SK-N-SH (cell line): ENCODE measurements at regions not wholly inside any gene's neighbourhood (a gene's known extent, or its start where the extent isn't known, plus 50 kb on each side); places are given as distances from the start of the nearest gene placed in this dataset.
"Not testable (repeated sequence)": the region's sequence is repeated elsewhere in the genome, so short reads cannot be mapped to it uniquely, and the experiment has no call there.

Source experiments
- CTCF ChIA-PET: fragments of 300-600, 350-600 bp; formaldehyde crosslinking; extraction: SDS; loops from one replicate; lab custom pipeline; 2021; lab: Yijun Ruan, JAX
- POLR2A ChIA-PET: fragments of 350-600 bp; sonication (Branson Sonifier 250); formaldehyde crosslinking; extraction: SDS; loops from one replicate; lab custom pipeline; 2020; ENCODE audit warnings: antibody characterized with exemption, inconsistent platforms; lab: Yijun Ruan, JAX
- DNase-seq: peaks from one replicate; pipeline ENCODE4 v3.0.0; 2012
- H2AFZ ChIP-seq: fragments of 200-600 bp; sonication (generic); 2 replicates; pipeline ENCODE4 v1.8.1; 2016; ENCODE audit warnings: antibody characterized with exemption, mild to moderate bottlenecking, low read depth
- H3F3A ChIP-seq: fragments of 200-600 bp; sonication (generic); replicated peaks from 2 replicates; pipeline ENCODE3; 2016; ENCODE audit warnings: antibody characterized with exemption, mild to moderate bottlenecking; ENCODE audit not compliant: insufficient read depth
- H3K27ac ChIP-seq, 2 experiments: fragments of 200-500 bp in 1 of 2; fragments of 200-600 bp in 1 of 2; sonication (Bioruptor generic) in 1 of 2; sonication (generic), shearing (Covaris generic) in 1 of 2; 2 replicates each; pipeline versions ENCODE4 v1.5.1 to v1.6.1; 2014 to 2016; ENCODE audit warnings: low read depth in 2 of 2, inconsistent platforms in 1 of 2, low read length in 1 of 2, mild to moderate bottlenecking in 1 of 2, mixed read lengths in 1 of 2
- H3K27me3 ChIP-seq: fragments of 200-600 bp; sonication (generic), shearing (Covaris generic); 2 replicates; pipeline ENCODE4 v1.6.1; 2016; ENCODE audit warnings: mixed run types; ENCODE audit not compliant: insufficient read depth
- H3K36me3 ChIP-seq, 2 experiments: fragments of 200-500 bp in 1 of 2; fragments of 200-600 bp in 1 of 2; sonication (Bioruptor generic) in 1 of 2; sonication (generic) in 1 of 2; replicated peaks in 1 of 2; 2 replicates each; pipeline versions ENCODE3 to v1.5.1; 2014 to 2016; ENCODE audit warnings: low read length in 1 of 2, mild to moderate bottlenecking in 1 of 2; ENCODE audit not compliant: insufficient read depth in 2 of 2, control insufficient read depth in 1 of 2
- H3K4me1 ChIP-seq, 2 experiments: fragments of 200-500 bp in 1 of 2; fragments of 200-600 bp in 1 of 2; sonication (Bioruptor generic) in 1 of 2; sonication (generic), shearing (Covaris generic) in 1 of 2; 2 replicates each; pipeline versions ENCODE4 v1.5.1 to v1.6.1; 2014 to 2016; ENCODE audit warnings: low read depth in 1 of 2, low read length in 1 of 2, mixed run types in 1 of 2; ENCODE audit not compliant: insufficient read depth in 2 of 2, control insufficient read depth in 1 of 2
- H3K4me2 ChIP-seq: fragments of 200-600 bp; sonication (generic), shearing (Covaris generic); 2 replicates; pipeline ENCODE4 v1.6.1; 2017; ENCODE audit warnings: mixed run types
- H3K4me3 ChIP-seq, 2 experiments: fragments of 200-500 bp in 1 of 2; fragments of 200-600 bp in 1 of 2; sonication (Bioruptor generic) in 1 of 2; sonication (generic), shearing (Covaris generic) in 1 of 2; 2 replicates each; pipeline versions ENCODE4 v1.5.1 to v1.8.1; 2014 to 2016; ENCODE audit warnings: low read depth in 2 of 2, inconsistent platforms in 1 of 2, low read length in 1 of 2, mild to moderate bottlenecking in 1 of 2, mixed read lengths in 1 of 2, moderate library complexity in 1 of 2
- H3K79me2 ChIP-seq: fragments of 200-600 bp; sonication (generic); 2 replicates; pipeline ENCODE4 v1.8.1; 2017; ENCODE audit warnings: mild to moderate bottlenecking; ENCODE audit not compliant: insufficient read depth
- H3K9ac ChIP-seq: fragments of 200-600 bp; sonication (generic); 2 replicates; pipeline ENCODE4 v1.6.1; 2017; ENCODE audit warnings: mixed run types
- H3K9me2 ChIP-seq: fragments of 200-600 bp; sonication (generic); 2 replicates; pipeline ENCODE4 v1.6.1; 2017; ENCODE audit warnings: mixed run types
- H3K9me3 ChIP-seq: fragments of 200-600 bp; sonication (generic); 2 replicates; pipeline ENCODE4 v1.6.1; 2017; ENCODE audit warnings: mixed run types, mild to moderate bottlenecking, moderate library complexity
- H4K20me1 ChIP-seq: fragments of 200-600 bp; sonication (generic); 2 replicates; pipeline ENCODE4 v1.6.1; 2017; ENCODE audit warnings: mild to moderate bottlenecking, mixed run types; ENCODE audit not compliant: insufficient read depth
- ELF1 ChIP-seq: IDR thresholded peaks from 2 replicates; pipeline ENCODE4 v1.4.0; 2012
- EP300 ChIP-seq, 2 experiments: IDR thresholded peaks; 2 replicates each; pipeline versions ENCODE4 v1.4.0 to v1.6.1; 2012; ENCODE audit warnings: borderline replicate concordance in 1 of 2, low read depth in 1 of 2, low read length in 1 of 2
- FOXJ3 ChIP-seq: sonication (generic); formaldehyde crosslinking; IDR thresholded peaks from 2 replicates; pipeline ENCODE4 v1.5.1; 2020; ENCODE audit warnings: mild to moderate bottlenecking, missing genetic modification reagents
- JUND ChIP-seq: IDR thresholded peaks from 2 replicates; pipeline ENCODE4 v1.4.0; 2012
- MEF2A ChIP-seq: IDR thresholded peaks from 2 replicates; pipeline ENCODE4 v1.4.0; 2012; ENCODE audit warnings: low read depth, borderline replicate concordance
- MXI1 ChIP-seq: IDR thresholded peaks from 2 replicates; pipeline ENCODE4 v1.6.1; 2012; ENCODE audit warnings: mild to moderate bottlenecking, low read depth, low read length, improper control_type of control experiment
- POLR2AphosphoS5 ChIP-seq: IDR thresholded peaks from 2 replicates; pipeline ENCODE4 v1.6.1; 2012; ENCODE audit warnings: low read depth, low read length
- RAD21 ChIP-seq: IDR thresholded peaks from 2 replicates; pipeline ENCODE4 v1.6.1; 2012; ENCODE audit warnings: mild to moderate bottlenecking, low read length
- SIN3A ChIP-seq: IDR thresholded peaks from 2 replicates; pipeline ENCODE4 v1.6.1; 2012; ENCODE audit warnings: low read depth, mild to moderate bottlenecking, low read length, moderate library complexity, borderline replicate concordance
- SMC3 ChIP-seq: IDR thresholded peaks from 2 replicates; pipeline ENCODE4 v1.6.1; 2012; ENCODE audit warnings: low read depth, low read length, improper control_type of control experiment
- TCF12 ChIP-seq: IDR thresholded peaks from 2 replicates; pipeline ENCODE4 v1.4.0; 2012
- YY1 ChIP-seq: IDR thresholded peaks from 2 replicates; pipeline ENCODE4 v1.4.0; 2012; ENCODE audit warnings: low read depth, mild to moderate bottlenecking
- WGBS: methylation state at CpG from one replicate; pipeline ENCODE4 v1.1.6; 2017; ENCODE audit warnings: low lambda C conversion rate; 5-methylcytosine and 5-hydroxymethylcytosine counted together
- TF ChIP-seq, protein P1 (sequence below): fragments of 200-600 bp; sonication (generic); IDR thresholded peaks from 2 replicates; pipeline ENCODE4 v1.6.1; 2017; ENCODE audit warnings: antibody characterized with exemption, mild to moderate bottlenecking, moderate library complexity
- TF ChIP-seq, protein P2 (sequence below): fragments of 150-350 bp; IDR thresholded peaks from 2 replicates; pipeline ENCODE4 v1.6.1; 2016; ENCODE audit warnings: mild to moderate bottlenecking, low read depth, low read length
- TF ChIP-seq, protein P3 (sequence below): IDR thresholded peaks from 2 replicates; pipeline ENCODE4 v1.4.0; 2012; ENCODE audit warnings: low read depth
- TF ChIP-seq, protein P4 (sequence below): IDR thresholded peaks from 2 replicates; pipeline ENCODE4 v1.4.0; 2012; ENCODE audit warnings: low read depth, borderline replicate concordance
- TF ChIP-seq, protein P5 (sequence below): fragments of 150-350 bp; IDR thresholded peaks from 2 replicates; pipeline ENCODE4 v1.6.1; 2017; ENCODE audit warnings: antibody characterized with exemption, low read length, low read depth, borderline replicate concordance

DNA sequence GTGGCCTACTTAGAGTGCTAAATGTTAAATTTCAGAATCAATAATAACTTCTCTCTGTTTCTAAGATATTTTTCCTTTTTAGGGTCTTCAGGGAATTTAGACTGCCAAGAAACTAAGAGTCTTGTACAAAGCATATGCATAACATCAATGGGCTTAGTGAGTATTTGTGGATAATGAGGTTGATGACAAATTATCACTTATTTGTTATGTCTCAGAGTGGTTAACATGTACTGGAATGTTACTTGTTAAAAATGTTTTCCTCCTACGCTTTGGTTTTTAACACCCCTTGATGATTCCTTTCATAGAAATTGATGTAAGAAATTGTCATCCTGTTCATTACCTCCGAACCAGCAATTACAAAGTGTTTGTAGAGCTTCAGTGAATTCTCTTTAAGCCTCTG lies 144.3 kb downstream of the MRPS30 start:
- no peaks in the 10 kb centered on the region for H3K9me2 ChIP-seq
- H3K9ac ChIP-seq: no peak overlapping the region
- no peak overlapping the region for H3K4me3 ChIP-seq
- 0% methylated on average over 2 of the region's 2 CpGs for WGBS
- no peaks in the 10 kb centered on the region for H3F3A ChIP-seq
- TF ChIP-seq MEF2A (no peak), EP300 (IDR thresholded peaks at IDR 0.05; ENCODE audit: borderline replicate concordance in 1 of 2, low read depth in 1 of 2, low read length in 1 of 2) (no peak), ELF1 (no peak), POLR2AphosphoS5 (no peak), YY1 (no peak), SIN3A (no peak), JUND (no peak), SMC3 (no peak), MXI1 (no peak), RAD21 (no peak), FOXJ3 (CRISPR knock-in tag) (no peak), TCF12 (no peak)
- TF ChIP-seq, protein P1, sequence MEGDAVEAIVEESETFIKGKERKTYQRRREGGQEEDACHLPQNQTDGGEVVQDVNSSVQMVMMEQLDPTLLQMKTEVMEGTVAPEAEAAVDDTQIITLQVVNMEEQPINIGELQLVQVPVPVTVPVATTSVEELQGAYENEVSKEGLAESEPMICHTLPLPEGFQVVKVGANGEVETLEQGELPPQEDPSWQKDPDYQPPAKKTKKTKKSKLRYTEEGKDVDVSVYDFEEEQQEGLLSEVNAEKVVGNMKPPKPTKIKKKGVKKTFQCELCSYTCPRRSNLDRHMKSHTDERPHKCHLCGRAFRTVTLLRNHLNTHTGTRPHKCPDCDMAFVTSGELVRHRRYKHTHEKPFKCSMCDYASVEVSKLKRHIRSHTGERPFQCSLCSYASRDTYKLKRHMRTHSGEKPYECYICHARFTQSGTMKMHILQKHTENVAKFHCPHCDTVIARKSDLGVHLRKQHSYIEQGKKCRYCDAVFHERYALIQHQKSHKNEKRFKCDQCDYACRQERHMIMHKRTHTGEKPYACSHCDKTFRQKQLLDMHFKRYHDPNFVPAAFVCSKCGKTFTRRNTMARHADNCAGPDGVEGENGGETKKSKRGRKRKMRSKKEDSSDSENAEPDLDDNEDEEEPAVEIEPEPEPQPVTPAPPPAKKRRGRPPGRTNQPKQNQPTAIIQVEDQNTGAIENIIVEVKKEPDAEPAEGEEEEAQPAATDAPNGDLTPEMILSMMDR: no peak
- TF ChIP-seq, protein P2, sequence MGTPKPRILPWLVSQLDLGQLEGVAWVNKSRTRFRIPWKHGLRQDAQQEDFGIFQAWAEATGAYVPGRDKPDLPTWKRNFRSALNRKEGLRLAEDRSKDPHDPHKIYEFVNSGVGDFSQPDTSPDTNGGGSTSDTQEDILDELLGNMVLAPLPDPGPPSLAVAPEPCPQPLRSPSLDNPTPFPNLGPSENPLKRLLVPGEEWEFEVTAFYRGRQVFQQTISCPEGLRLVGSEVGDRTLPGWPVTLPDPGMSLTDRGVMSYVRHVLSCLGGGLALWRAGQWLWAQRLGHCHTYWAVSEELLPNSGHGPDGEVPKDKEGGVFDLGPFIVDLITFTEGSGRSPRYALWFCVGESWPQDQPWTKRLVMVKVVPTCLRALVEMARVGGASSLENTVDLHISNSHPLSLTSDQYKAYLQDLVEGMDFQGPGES: no peak
- TF ChIP-seq, protein P3, sequence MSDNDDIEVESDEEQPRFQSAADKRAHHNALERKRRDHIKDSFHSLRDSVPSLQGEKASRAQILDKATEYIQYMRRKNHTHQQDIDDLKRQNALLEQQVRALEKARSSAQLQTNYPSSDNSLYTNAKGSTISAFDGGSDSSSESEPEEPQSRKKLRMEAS: no peak
- TF ChIP-seq, protein P4, sequence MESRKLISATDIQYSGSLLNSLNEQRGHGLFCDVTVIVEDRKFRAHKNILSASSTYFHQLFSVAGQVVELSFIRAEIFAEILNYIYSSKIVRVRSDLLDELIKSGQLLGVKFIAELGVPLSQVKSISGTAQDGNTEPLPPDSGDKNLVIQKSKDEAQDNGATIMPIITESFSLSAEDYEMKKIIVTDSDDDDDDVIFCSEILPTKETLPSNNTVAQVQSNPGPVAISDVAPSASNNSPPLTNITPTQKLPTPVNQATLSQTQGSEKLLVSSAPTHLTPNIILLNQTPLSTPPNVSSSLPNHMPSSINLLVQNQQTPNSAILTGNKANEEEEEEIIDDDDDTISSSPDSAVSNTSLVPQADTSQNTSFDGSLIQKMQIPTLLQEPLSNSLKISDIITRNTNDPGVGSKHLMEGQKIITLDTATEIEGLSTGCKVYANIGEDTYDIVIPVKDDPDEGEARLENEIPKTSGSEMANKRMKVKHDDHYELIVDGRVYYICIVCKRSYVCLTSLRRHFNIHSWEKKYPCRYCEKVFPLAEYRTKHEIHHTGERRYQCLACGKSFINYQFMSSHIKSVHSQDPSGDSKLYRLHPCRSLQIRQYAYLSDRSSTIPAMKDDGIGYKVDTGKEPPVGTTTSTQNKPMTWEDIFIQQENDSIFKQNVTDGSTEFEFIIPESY: no peak
- TF ChIP-seq, protein P5, sequence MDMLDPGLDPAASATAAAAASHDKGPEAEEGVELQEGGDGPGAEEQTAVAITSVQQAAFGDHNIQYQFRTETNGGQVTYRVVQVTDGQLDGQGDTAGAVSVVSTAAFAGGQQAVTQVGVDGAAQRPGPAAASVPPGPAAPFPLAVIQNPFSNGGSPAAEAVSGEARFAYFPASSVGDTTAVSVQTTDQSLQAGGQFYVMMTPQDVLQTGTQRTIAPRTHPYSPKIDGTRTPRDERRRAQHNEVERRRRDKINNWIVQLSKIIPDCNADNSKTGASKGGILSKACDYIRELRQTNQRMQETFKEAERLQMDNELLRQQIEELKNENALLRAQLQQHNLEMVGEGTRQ: no peak
- no peaks in the 10 kb centered on the region for H3K9me3 ChIP-seq
- H3K4me2 ChIP-seq: no peak overlapping the region
- H2AFZ ChIP-seq: no peak overlapping the region
- no peaks in the 10 kb centered on the region for H3K79me2 ChIP-seq
- H3K27me3 ChIP-seq: no peaks in the 10 kb centered on the region; the same call in 1 of the 2 replicates
- H4K20me1 ChIP-seq: no peaks in the 10 kb centered on the region
- CTCF ChIA-PET: interaction anchor here (0.6 to 2.3 kb wide), 8 partner anchors 9 to 85 kb away, joined by 3 to 17 read pairs (median 4); no protein-coding TSS in a partner anchor
- H3K27ac ChIP-seq: no peak overlapping the region
- H3K36me3 ChIP-seq: no peaks in the 10 kb centered on the region
- POLR2A ChIA-PET: no interaction called here
- DNase-seq: no peak
- no peaks in the 10 kb centered on the region for H3K4me1 ChIP-seq

DNA sequence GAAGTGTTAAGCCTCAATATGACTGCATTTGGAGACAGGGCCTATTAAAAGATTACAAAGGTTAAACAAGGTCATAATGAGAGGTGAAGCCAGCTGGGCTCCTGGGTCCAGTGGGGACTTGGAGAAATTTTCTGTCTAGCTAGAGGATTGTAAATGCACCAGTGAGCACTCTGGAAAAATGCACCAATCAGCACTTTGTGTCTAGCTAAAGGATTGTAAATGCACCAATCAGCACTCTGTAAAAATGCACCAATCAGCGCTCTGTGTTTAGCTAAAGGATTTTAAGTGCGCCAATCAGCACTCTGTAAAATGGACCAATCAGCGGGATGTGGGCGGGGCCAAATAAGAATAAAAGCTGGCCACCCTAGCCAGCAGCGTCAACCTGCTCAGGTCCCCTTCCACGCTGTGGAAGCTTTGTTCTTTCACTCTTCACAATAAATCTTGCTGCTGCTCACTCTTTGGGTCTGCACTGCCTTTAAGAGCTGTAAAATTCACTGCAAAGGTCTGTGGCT lies 150.3 kb downstream of the MRPS30 start:
- H3K4me2 ChIP-seq, POLR2A ChIA-PET, H3K27me3 ChIP-seq, H4K20me1 ChIP-seq, H3K79me2 ChIP-seq, H3K9me2 ChIP-seq, H3K27ac ChIP-seq, H3K9ac ChIP-seq, H2AFZ ChIP-seq, CTCF ChIA-PET, H3K4me3 ChIP-seq, H3K4me1 ChIP-seq, H3K36me3 ChIP-seq, H3F3A ChIP-seq, H3K9me3 ChIP-seq, DNase-seq: not testable (repeated sequence)
- WGBS: 5% methylated on average over 6 of the region's 6 CpGs
